GM19395 (cell line): ENCODE measurements at regions not wholly inside any gene's neighbourhood (a gene's known extent, or its start where the extent isn't known, plus 50 kb on each side); places are given as distances from the start of the nearest gene placed in this dataset.
"Not testable (repeated sequence)": the region's sequence is repeated elsewhere in the genome, so short reads cannot be mapped to it uniquely, and the experiment has no call there.

ENCODE experiments used
- ATAC-seq: cut with Tn5 transposase; IDR thresholded peaks from one replicate; pipeline ENCODE4 v1.9.1; 2021; ENCODE audit warnings: mild to moderate bottlenecking, moderate library complexity; ENCODE audit not compliant: unreplicated experiment

DNA sequence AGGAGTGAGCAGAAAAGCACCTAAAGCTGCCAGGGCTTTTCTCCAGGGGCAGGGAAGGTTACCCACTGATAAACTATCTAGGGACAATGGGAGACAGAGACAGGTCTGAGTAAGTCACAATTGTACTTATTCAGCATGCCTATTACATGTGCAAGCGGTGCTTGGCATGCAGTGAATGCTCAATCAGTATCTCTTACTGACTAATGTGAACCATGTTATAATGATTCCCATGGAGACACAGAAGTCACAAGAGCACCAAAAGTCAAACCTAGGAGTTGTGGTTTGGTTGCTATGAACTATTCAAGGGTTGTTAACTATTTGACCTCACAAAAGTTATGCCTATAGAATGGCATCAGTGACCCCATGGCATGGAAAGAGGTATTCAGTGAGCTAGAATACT is 50.0 kb upstream of the RASGRP1 start:
- ATAC-seq = no peak

DNA sequence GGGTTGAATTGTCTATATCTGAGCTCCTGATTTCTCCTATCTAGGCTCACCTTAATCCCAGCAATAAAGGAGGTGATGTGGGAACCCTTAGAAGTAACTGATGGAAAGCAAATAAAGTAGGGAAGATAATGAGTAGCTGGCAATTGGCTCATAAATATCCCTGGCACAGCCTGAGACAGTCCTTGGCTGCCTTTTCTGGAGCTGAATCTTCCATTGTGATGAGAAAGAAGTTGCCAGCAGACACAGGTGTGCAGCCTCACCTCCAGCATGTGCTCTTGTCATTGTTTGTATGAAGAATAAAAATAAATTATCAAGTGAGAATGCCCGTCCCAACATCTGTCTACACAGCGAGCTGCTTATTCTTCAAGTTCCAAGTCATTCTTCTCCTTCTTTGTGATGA is 53.2 kb upstream of the RASGRP1 start:
- ATAC-seq = no peak

DNA sequence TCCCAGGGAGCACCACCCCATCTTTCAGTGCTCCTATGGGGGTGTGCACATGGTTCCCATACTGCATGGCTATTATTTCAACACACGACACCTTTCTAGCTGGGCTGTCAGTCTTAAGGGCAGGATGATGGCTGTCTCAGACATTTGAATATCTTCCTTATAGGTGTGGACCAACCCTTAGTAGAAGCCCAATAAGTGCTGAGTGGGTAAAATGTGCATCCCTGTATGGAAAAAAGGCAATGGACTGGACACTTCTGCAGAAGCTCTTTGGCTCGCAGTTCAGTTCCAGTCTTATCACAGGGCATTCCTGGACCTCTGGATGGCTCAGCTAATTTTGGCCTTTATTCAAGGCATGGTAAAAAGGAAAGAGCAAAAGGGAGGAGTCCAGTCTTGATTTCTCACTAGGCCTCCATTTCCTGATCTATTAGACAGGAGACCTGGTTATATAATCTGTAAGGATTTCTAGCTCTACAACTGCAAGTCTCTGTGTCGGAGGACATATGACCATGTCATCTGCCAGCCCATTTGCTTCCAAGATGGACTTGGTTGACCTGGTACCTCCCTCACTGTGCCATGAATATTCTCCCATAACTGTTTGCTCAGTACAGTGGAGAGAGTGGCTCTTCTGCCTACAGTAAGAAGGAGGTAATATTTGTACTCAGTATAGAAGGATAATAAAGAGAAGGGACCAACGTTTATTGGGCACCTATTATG is 53.8 kb upstream of the RASGRP1 start:
- no peak for ATAC-seq

DNA sequence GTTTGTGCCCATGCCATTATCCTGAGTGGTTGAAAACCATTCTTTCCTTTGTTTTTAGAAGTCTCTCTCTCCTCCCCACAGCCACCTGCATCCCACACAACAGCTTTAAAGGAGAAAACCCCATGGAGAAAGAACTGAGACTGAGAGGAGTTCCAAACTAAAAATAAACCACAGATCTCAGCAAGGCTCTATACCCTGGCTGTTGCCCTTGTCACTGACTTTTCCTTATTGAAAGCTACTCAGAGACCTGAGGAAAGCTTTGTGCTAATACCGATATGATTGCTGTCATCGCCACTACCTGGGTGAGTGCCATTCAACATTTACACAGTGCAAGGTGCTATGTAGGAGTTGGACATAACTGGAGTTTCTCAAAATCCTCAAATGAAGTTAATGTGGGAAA is 55.5 kb upstream of the RASGRP1 start:
- ATAC-seq = no peak

DNA sequence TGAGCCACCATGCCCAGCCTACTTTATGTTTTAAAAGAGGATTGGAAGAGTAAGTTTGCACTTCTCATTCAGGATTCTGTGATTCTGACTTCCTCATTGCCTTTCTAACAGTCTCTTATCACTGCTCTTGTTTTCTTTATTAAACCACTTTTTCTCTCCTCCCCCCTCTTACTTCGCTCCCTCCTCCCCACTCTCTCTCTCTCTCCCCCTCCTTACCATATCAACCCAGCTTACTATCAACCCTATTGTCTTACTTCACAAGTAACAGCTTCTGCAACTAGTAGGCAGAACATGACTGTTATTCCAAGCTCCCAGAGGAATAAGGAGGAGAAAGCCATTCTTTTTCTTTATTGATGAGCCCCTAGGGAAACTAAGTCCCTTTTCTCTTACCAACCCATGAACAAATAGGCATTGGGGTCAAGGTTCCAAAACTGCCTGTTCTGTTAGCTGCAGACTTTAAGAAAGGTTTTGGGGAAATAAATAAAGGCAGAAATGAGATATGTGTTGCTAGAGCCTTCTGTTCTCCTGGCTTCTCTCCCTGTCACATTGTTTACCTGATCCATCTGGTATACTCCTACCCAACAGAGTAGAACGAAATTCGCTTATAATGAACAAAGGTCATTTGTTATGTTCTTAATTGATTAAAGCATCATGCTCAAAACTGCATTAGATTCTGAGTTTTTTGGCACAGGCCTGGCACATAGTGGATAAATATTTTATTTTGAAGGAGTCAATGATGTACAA is 56.4 kb upstream of the RASGRP1 start:
- ATAC-seq = no peak

DNA sequence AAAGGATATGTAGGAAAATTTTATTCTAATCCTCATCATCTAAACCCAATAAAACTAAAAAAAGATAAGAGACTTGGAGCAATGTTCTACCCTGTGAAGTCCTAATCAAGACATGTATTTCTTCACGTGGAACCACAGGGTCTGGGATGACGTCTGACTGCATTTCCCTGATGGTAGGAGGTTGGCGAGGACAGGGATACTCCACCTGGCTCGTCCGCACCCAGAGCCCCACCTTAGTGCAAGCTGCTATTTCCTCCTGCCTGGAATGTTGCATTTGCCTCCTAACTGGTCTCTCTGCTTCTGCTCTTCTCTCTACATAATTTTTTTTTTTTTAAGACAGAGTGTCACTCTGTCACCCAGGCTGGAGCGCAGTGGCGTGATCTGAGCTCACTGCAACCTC is 57.7 kb upstream of the RASGRP1 start:
- ATAC-seq = no peak

DNA sequence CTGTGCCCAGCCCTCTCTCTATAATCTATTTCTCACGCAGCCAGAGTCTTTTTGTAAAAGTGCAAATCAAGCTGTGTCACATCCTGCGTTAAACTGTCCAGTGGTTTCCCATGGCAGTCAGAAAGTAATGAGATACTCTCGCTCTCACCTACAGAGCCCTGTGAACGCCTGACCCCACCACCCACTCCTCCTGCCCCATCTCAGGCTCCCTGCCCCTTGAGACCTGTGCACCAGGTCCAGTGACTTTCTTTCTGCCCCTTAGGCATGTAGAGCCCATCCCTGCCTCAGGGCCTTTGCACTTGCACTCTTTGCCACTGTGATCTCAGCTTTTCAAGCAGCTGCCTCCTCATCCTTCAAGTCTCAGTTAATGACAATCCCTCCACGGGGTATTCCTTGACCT is 58.3 kb upstream of the RASGRP1 start:
- ATAC-seq = no peak

DNA sequence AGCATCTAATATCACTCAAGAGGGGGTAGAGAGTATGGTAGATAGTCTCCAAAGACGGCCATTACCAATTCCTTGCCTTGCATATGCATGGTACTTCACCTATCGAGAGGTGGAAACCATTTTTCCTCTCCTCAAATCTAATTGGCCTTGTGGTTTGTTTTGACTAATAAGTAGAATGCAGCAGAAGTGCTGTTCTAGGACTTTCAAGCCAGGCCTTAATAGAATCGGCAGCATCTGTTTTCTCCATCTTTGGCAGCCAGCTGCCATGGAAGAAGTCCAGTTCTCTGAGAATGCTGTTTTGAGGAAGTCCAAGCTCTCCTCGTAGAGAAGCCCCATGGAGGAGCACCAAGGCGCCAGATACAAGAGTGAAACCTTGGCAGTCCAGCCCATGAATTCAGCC is 59.1 kb upstream of the RASGRP1 start:
- no peak for ATAC-seq

DNA sequence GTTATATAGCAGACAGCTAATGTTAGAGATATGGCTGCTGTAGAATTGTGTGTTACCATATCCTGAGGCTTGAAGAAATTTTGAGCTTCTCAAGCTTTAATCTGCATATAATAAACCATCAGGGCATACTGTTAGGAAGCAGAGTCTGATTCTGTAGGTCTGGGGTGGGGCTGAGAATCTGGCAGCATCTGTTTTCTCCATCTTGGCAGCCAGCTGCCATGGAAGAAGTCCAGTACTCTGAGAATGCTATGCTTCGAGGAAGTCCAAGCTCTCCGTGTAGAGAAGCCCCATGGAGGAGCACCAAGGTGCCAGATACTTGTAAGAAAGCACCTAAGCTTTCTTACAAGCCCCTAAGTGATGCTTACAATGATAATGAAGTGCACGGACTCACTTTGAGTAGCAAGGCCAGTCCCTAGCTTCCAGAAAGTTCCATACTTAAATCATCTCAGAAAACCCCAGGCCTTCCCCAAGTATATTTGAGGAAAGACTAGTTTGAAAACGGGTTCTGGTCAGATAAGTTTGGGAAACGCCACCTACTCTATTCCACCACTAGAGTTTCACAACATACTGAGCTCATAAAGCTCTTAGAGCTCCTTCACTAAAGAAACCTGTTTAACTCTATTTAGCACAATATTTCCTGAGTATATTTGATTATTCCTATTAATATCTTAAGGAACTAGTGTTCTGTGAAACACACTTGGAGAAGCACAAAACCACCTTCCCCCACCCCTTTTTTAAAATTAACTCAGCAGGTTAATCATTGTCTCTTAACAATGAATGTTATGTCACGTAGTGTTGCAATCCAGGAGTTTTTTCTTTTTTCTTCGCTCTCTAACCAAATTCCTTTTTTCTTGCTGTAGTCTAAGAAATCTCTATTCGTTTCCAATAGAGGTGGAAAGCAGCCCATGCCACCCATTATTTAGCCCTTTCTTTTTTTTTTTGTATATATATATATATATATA is 59.9 kb upstream of the RASGRP1 start:
- peak; percentile 52 for ATAC-seq

DNA sequence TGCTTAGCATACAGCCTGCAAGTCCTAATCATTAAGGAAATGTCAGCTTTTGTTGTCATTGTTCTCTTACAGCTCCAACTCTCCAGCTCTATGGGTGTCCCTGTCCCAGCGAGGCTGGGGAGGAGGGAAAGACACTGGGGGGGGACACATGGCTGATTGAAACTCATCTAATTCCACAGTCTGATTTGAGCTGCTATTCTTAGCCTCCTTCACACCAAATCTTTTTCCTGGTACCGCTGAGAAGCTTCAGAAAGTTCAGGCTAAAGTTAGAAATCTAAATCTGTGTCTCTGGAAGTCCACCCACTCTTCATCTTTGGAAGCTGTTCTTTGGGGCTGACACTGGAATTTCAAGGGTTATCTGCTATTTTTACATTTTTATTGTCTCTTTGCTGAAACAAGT is 61.3 kb upstream of the RASGRP1 start:
- no peak for ATAC-seq

DNA sequence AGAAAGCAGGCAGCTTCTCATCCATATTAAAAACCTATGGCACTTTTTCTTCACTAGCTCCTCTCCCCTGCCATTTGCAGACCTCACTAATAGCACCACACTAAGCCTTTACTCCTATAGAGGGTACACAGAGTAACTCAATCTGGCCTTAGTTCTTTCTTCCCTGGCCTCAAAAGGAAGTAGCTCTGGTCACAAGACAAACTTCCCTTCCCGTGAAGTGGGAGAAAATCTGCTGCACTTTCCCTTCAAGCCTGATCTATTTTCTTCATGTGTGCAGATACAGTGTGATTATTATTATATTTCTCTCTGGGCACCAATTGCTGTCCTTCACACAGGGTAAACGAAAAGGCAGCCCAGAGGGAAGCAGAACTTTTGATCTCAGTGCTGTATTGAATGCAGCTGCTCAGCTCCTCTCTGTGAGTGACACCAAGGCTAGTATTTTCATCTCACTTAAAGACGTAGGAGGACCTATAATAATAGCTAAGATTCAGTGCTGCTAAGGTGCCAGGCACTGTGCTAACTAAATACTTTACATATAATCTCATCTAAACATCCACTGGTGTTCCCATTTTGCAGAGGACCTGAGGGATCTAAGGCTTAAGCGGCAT is 61.9 kb upstream of the RASGRP1 start:
- no peak for ATAC-seq

DNA sequence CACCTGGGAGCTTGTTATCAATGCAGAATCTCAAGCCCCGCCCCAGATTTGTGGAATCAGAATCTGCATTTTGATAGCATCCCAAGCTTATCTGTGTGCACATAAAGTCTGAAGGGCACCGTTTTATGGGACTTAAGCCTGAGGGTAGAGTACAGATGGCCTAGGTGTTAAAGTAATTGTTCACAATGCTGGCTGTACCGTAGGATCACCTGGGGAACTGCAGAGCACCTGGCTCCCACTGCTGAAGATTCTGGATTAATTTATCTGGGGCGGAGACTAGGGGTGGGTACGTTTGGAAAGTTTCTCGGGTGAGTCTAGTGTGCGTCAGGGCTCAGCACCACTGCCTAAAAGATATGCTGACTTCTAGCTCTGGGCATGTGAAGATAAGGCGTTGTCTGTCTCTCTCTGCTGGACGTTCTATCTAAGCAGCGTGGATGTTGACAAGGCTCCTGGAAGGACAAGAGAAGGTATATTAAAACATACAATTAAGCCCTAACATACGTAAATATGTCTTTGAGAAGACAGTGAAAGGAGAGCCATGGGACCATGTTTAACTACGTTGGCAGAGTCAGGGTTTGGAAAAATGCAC is 63.2 kb upstream of the RASGRP1 start:
- ATAC-seq = no peak

DNA sequence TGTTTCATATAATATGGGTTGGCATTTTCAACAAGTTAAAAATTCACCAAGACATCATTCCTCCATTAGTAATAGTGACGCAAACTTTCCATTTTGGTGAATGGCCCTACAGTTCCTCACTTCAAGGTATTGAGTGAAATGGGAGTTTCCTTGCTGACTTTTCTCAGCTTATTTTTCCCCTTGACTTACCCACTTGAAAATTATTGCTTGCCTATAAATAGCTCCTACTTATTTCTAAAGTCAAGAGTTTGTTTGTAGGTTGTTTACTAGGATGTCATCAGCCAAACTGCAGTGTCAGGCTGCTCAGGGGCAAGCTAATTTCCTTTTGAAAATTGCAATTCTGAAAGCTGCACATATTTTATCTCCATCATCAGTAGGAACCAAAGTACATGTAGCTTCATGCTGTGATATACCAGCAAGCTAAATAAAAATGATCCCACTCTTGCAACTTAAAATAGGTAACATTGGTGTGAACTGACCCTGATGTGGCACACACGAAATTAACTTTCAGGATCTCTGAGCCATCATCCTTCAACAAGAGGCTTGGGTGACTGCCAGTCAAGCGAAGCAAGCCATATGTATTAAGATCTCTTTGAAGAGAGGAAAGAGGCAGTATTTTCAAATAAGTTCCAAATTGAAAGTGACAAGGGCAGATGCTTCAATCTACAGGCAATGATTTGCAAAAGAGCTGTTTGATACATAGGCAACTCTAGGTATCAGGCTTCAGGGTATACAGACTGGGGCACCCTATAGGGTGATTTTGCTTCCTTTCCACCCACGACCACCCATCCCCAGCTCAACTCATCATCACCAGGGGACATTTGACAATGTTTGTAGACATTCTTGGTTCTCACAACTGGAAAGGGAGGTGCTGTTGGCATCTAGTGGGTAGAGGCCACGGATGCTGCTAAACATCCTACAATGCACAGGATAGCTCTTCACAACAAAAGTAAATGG is 66.8 kb upstream of the RASGRP1 start:
- no peak for ATAC-seq

DNA sequence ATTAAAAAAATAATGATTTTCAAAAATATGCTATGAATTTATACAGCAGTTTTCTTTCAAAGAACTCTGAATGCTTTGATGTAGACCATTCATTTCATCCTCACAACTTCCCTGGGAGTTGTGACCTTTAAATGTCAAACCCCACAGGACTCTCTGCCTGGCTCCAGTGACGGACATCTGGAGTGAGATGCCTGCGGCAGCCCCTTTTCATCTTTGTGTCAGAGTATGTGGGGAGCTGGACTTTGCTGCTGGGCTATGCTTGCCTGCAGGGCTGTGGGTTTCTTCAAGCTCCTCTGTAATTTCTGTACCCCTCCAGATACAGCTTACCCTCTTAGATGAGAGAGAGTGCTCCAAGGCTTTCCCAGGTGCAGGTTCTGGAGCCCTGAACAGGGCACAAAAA is 70.6 kb upstream of the RASGRP1 start:
- ATAC-seq = no peak

DNA sequence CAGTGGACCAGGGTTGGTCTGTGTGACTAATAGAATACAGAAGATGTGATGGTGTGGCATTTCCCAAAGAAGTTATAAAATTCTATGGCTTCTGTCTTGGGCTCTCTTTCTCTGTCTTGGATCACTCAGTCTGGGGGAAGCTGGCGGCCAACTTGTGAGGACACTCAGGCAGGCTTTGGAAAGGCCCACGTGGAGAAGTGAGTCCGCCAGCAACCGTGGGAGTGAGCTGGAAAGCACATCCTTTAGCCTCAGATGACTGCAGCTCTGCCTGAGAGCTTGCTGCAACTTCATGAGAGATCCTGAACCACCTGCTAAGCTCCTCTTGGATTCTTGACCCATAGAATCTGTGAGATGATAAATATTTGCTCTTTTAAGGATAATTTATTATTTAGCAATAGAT is 72.0 kb upstream of the RASGRP1 start:
- ATAC-seq = no peak

DNA sequence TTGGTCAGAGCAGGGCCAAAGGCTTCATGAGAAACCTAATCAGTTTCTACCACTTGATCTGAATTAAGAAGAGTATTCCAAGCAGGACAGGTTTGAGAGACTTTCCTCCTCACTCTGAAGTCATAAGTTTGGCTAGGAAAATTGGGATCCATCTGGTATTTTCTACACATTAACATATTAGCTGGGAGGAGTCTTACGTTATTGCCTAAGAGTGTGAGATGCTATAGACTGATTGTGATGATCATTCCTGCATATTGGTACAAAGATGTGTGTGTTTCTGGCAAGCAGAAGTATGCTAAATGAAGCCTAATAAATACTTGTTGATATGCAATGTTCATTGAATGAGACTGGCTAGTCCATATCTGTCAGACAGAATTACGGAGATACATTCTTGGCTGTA is 73.5 kb upstream of the RASGRP1 start:
- ATAC-seq = no peak

DNA sequence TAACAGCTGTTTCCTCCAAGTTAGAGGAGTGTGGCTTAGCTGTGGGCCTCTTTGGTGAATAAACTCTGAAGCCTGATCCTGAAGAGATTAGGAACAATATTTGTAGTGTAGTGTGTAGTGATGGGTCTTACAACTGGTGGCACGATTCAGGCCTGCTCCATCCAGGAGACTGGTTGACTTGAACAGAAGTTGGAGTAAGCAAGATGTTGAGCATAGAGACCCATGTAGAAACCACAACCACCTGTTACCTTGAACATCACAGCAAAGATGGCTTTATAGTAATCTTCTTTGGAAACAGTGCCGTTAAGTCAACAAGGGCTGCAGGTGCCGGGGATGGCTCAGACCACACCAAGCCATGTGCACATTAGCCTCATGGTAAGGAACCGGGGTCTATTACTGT is 74.2 kb upstream of the RASGRP1 start:
- ATAC-seq = no peak

DNA sequence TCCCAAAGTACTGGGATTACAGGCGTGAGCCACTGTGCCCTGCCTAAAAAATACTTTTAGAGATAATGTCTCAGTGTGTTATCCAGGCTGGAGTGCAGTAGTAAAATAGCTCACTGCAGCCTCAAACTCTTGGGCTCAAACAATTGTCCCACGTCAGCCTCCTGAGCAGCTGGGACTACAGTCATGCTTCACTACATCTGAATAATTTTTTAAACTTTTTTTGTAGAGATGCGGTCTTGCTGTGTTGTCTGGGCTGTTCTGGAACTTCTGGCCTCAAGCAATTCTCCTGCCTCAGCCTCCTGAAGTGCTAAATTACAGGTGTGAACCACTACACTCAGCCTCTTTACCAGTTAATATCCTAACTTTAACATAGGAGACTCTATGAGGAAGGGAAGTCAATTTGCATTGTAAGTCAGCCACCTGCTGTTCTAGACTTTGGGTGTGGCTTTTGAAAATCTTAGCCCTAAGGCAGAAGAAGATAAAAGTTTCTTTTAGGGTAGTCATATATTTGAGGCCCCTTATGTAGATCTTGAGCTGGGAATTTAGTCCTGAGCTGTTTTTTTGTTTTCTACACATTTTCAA is 78.2 kb upstream of the RASGRP1 start:
- ATAC-seq = peak; percentile 82

DNA sequence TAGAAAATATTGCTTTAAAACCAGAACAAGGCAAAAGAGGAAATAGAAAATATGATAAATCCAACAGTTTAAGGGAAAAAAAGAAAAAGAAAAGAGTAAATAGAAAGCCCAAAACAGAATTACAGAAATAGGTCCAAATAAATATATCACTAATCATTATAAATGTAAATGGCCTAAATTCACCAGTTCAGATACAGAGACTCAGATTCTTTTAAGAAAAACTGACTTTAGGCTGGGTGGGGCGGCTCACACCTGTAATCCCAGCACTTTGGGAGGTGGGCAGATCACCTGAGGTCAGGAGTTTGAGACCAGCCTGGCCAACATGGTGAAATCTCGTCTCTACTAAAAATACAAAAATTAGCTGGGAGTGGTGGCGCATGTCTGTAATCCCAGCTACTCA is 79.7 kb upstream of the RASGRP1 start:
- not testable (repeated sequence) for ATAC-seq
